Left ventricle myocardium superior (tissue), 1 donor: ENCODE measurements at regions not wholly inside any gene's neighbourhood (a gene's known extent, or its start where the extent isn't known, plus 50 kb on each side); places are given as distances from the start of the nearest gene placed in this dataset.

Source experiments
- ATAC-seq: fragments of 200-7000 bp; cut with Tn5 transposase; one replicate; pipeline ENCODE4 v1.9.1; 2020; ENCODE audit warnings: mild to moderate bottlenecking, moderate library complexity
- DNase-seq: peaks from one replicate; pipeline ENCODE4 v3.0.0-alpha.2; 2020
- intact Hi-C: fragments of 100-400 bp; cut with micrococcal nuclease; formaldehyde crosslinking; loops from one replicate; pipeline ENCODE4 v1.11.0; 2022
- donor health status: DM: no; HTN: yes; CAD: no; lungs with severe emphysema.

- intact Hi-C loops: no loop called here
- ATAC-seq (no peak), DNase-seq (no peak)
Measured at GRCh38 chr2:118222273-118222594, 134.0 kb downstream of the INSIG2 start.

GRCh38 chr2:118221536-118222272 is 133.4 kb downstream of the INSIG2 start:
- intact Hi-C loops: no loop called here
- peak; percentile 61 for ATAC-seq
- DNase-seq: no peak

GRCh38 chr2:118219611-118220010 is 131.3 kb downstream of the INSIG2 start:
- DNase-seq (no peak), ATAC-seq (no peak)
- intact Hi-C loops: loop anchor here (10.0 kb wide), 1 partner anchor 635 kb away; no protein-coding TSS in a partner anchor

- no peak for ATAC-seq
- DNase-seq: no peak
- intact Hi-C loops: loop anchor here (10.0 kb wide), 1 partner anchor 639 kb away; no protein-coding TSS in a partner anchor
Measured at GRCh38 chr2:118216224-118216623, 128.0 kb downstream of the INSIG2 start.

- ATAC-seq (no peak), DNase-seq (no peak)
- intact Hi-C loops: loop anchor here (10.0 kb wide), 1 partner anchor 645 kb away; no protein-coding TSS in a partner anchor
Measured at GRCh38 chr2:118209727-118210126, 121.5 kb downstream of the INSIG2 start.

GRCh38 chr2:118207889-118208288 is 119.6 kb downstream of the INSIG2 start:
- intact Hi-C loops: no loop called here
- ATAC-seq: no peak
- DNase-seq: no peak

GRCh38 chr2:118202707-118203303 is 114.5 kb downstream of the INSIG2 start:
- intact Hi-C loops: no loop called here
- DNase-seq: peak; percentile 35
- peak; percentile 44 for ATAC-seq

- ATAC-seq: no peak
- intact Hi-C loops: no loop called here
- no peak for DNase-seq
Measured at GRCh38 chr2:118198268-118198667, 110.0 kb downstream of the INSIG2 start.

GRCh38 chr2:118197011-118197675 is 108.9 kb downstream of the INSIG2 start:
- DNase-seq: no peak
- ATAC-seq: no peak
- intact Hi-C loops: no loop called here

GRCh38 chr2:118190474-118190873 is 102.2 kb downstream of the INSIG2 start:
- intact Hi-C loops: no loop called here
- DNase-seq: no peak

GRCh38 chr2:118186858-118187254 is 98.6 kb downstream of the INSIG2 start:
- intact Hi-C loops: no loop called here

More at GRCh38 chr2:118190474-118190873, 102.2 kb downstream of the INSIG2 start:
- ATAC-seq: no peak

GRCh38 chr2:118186110-118186857 is 98.0 kb downstream of the INSIG2 start:
- ATAC-seq (peak; percentile 98), DNase-seq (peak; percentile 92)
- intact Hi-C loops: no loop called here

More at GRCh38 chr2:118186858-118187254, 98.6 kb downstream of the INSIG2 start:
- no peak for ATAC-seq
- DNase-seq: no peak

GRCh38 chr2:118185210-118186109 is 97.2 kb downstream of the INSIG2 start:
- peak; percentile 84 for ATAC-seq
- peak; percentile 75 for DNase-seq
- intact Hi-C loops: no loop called here

- DNase-seq (no peak), ATAC-seq (no peak)
- intact Hi-C loops: no loop called here
Measured at GRCh38 chr2:118183381-118183780, 95.1 kb downstream of the INSIG2 start.

GRCh38 chr2:118179445-118179844 is 91.2 kb downstream of the INSIG2 start:
- intact Hi-C loops: no loop called here
- ATAC-seq (no peak), DNase-seq (no peak)

- intact Hi-C loops: no loop called here
- DNase-seq (no peak), ATAC-seq (no peak)
Measured at GRCh38 chr2:118177884-118178283, 89.6 kb downstream of the INSIG2 start.

GRCh38 chr2:118177318-118177717 is 89.0 kb downstream of the INSIG2 start:
- intact Hi-C loops: no loop called here
- DNase-seq (no peak), ATAC-seq (no peak)

- intact Hi-C loops: no loop called here
- DNase-seq: no peak
- no peak for ATAC-seq
Measured at GRCh38 chr2:118176601-118177000, 88.3 kb downstream of the INSIG2 start.

- ATAC-seq: no peak
- DNase-seq: no peak
- intact Hi-C loops: no loop called here
Measured at GRCh38 chr2:118171546-118171945, 83.3 kb downstream of the INSIG2 start.
